PC-9 (cell line): ENCODE measurements at regions not wholly inside any gene's neighbourhood (a gene's known extent, or its start where the extent isn't known, plus 50 kb on each side); places are given as distances from the start of the nearest gene placed in this dataset.

Source experiments
- EZH2 ChIP-seq: fragments of 200-600 bp; sonication (generic); IDR thresholded peaks from 2 replicates; pipeline ENCODE4 v1.8.0; 2017; ENCODE audit warnings: antibody characterized with exemption, low read depth
- TF ChIP-seq, protein P1 (sequence below): fragments of 200-600 bp; sonication (generic); conservative IDR thresholded peaks from 2 replicates; pipeline ENCODE4 v1.6.1; 2017; ENCODE audit warnings: mixed run types, antibody characterized with exemption, mild to moderate bottlenecking, moderate library complexity

DNA sequence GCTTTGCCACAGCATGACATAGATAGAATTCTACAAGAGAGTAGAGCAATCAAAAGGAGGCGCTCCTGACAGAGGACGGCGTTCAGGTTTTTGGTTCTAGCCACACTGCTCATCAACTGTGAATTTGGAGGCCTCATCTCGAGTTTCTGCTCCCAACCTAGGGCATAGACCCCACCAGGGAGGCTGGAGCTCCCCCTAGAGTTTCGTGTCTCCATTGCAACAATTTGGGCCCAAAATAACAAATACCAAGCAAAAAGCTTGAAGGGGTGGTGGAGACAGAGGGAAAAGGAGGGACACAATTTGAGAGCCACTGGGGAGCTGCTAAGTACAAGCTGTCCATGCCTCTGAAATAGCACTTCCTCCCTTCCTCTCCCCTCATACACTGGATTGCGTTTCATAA is 297.0 kb downstream of the GPATCH2 start:
- TF ChIP-seq, protein P1, sequence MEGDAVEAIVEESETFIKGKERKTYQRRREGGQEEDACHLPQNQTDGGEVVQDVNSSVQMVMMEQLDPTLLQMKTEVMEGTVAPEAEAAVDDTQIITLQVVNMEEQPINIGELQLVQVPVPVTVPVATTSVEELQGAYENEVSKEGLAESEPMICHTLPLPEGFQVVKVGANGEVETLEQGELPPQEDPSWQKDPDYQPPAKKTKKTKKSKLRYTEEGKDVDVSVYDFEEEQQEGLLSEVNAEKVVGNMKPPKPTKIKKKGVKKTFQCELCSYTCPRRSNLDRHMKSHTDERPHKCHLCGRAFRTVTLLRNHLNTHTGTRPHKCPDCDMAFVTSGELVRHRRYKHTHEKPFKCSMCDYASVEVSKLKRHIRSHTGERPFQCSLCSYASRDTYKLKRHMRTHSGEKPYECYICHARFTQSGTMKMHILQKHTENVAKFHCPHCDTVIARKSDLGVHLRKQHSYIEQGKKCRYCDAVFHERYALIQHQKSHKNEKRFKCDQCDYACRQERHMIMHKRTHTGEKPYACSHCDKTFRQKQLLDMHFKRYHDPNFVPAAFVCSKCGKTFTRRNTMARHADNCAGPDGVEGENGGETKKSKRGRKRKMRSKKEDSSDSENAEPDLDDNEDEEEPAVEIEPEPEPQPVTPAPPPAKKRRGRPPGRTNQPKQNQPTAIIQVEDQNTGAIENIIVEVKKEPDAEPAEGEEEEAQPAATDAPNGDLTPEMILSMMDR = peak; percentile 66
- no peak for TF ChIP-seq EZH2
